GM21619 (cell line): ENCODE measurements at regions not wholly inside any gene's neighbourhood (a gene's known extent, or its start where the extent isn't known, plus 50 kb on each side); places are given as distances from the start of the nearest gene placed in this dataset.

Experiments
- ATAC-seq: cut with Tn5 transposase; IDR thresholded peaks from one replicate; pipeline ENCODE4 v1.9.1; 2021; ENCODE audit not compliant: unreplicated experiment

DNA sequence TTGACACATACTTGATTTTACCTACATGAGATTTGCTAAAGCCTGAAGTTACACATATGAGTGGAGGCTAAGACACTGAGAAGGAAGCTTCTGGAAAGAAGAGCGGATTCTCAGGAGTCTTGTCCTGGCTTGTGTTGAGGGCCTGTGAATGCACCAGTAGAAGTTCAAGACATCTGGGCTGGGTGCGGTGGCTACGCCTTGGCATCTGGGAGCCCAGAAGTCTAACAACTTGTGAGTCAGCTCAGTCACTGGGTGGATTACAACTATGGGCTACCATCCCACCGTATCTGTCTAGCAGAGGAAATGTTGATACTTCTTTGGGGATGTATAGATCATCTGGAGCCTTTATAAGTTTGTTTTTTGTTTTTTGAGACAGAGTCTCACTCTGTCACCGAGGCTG lies 375.6 kb upstream of the SMIM31 start:
- ATAC-seq: no peak

DNA sequence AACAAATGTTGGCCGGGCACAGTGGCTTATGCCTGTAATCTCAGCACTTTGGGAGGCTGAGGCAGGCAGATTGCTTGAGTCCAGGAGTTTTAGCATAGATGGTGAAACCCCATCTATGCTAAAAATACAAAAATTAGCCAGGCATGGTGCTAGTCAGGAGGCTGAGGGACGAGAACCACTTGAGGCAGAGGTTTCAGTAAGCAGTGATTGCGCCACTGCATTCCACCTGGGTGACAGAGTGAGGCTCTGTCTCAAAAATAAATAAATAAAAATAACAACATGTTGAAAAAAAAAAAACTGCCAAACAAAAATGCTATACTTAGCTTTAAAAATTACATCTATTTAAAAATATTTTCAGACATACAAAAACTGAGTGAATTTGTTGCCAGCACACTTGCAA lies 374.2 kb upstream of the SMIM31 start:
- ATAC-seq: no peak

DNA sequence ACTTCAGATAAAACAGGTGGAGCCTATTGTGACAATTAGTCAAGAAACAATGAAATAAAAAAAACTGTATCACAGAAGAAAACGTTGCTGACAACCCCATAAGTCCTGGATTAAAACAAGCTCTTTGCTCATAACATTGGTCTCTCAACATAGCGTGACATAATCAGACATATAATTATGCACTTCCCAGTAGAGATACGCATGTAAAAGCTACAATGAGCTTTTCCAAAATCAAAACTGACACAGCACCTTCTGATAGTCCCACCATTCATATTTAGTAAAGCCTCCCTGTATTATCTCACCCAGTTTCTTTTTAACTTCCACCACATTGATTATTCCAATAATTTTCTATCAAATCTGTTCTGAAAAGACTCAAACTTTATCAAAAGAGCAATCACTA lies 372.1 kb upstream of the SMIM31 start:
- ATAC-seq: no peak

DNA sequence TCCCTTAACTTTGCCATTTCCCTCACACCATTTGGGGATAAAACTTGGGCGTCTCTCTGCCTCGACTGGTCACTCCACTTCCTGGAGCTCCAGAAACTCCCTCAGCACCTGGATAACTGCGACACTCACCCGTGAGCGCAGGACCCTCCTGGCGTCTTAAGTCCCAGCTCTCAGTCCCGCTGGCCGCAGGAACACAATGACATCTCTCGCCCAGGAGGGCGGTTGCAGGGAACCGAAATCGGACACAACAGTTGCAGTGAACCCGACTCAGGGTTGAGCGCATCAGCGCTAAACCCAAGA lies 370.9 kb upstream of the SMIM31 start:
- ATAC-seq: no peak

DNA sequence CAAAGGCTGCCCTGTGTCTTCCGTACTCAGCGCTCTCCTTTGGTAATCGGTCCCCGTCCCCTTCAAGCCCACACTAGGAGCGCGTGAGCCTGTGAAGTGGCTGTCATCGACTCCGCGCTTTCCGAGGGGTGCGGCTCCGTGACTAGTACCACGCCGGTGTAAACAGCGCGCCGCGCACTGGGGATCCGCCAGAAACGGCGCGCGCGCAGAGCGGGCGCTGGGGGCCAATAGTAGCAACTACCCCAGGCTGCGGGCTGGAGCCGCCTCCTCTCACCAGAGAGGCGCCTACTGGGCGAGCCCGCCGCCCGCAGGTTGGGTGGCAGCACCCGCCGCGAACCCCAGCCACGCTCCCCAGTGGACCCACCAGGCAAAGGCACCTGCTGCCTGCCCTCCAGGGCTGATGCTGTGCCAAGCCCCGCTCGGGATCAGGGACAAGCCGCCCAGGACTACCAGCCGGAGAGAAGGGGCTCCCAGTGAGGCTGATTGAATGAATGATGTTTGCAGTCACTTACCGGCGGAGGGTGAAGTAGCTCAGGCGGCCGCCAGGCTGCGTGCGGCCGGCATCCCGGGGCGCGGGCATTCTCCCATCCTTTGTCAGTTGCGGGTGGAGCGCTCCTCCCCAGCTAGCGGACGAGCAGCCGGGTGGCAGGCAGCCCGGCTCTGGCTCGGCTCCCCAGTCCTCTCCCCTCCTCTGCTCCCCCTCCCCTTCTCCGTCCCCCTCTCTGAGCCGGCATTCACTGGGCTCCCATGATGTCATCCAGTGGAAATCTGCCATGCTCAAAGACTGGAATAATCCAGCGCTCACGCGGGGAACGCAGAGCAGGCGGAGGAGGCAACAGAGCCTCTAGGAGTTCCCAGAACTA lies 370.3 kb upstream of the SMIM31 start:
- no peak for ATAC-seq

DNA sequence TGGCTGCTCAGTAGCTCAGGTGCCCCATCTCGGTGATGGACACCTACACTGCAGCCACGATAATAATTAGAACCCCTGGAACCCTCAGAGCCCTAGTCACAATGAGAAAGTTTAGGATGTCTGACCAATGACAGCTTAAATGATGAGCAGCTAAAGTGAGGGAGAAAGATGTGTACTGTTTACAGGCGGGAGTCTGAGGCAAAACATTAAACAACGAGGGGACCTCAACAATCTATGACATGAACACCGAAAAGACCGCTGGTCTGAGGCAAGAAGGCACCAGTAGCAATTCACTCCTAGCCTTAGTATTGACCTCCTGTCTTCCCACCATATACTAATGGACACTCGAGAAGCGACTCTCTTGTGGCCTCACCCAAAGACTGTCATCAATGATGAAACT lies 369.5 kb upstream of the SMIM31 start:
- no peak for ATAC-seq

DNA sequence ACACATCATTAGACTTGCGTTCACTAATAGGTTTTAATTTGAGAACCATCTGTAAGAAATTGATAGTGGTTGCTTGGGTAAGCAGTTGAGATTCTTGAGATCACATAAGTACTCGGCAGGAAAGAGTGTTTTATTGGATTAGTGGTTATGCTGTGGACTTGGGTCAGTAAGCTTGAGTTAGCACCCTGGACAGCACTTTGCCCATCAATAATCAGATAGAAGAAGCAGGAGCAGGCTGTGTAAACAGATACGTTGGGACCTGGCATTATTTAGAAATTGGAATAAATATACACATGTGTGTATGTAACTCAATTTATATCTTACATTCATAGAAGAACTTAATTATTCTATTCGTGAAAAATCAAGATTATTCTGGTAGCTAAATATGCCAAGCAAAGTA lies 357.5 kb upstream of the SMIM31 start:
- no peak for ATAC-seq

DNA sequence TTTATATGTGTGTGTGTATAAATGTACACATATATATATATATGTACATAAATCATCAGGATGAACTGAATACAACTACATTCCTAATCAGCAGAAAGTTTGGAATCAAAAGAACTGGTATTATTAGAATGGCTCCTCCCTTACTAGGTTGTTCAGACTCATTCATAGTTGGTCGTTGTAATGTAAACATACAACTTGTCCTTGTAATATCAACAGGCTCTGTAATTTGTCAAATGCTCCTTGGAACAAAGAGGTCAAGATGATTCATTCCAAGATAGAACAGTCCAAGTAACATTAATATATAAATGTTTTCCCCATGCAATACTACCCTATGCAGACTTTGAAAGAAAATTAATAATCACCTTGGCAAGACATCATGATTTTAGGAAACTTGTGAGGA lies 351.4 kb upstream of the SMIM31 start:
- no peak for ATAC-seq

DNA sequence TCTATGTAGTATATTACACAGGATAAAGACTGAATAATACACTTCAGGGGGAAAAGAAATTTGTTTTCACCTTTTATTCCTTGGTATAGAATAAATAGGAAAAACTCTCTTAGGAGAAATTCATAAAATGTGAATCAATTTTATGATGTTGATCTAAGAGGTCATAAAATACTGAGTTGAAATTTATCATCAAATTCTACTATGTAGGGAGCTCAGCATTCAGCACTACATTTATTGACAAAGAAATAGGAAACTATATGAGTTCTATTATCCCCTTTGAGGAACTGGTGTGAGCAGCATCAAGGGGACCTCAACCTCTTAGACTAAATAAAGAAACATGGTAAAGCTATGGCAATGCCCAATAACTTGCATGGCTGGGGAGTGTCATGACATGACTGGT lies 348.2 kb upstream of the SMIM31 start:
- no peak for ATAC-seq

DNA sequence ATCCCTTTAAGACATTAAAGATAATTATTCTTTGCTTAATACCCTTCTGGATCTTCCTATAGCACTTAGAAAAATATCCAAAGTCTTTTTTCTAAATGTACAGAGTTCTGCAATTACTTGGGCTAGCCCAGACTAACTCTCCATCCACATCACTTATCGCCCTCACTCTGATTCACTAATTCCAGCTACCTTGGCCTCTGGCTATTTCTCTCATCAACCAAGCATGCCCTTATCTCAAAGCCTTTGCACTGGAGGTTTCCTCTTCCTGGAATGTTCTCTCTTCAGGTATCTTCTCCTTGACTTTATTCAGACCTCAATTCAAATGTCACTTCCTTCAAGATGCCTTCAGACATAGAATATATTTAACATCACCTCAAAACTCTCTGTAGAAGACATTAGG lies 345.1 kb upstream of the SMIM31 start:
- ATAC-seq: no peak

DNA sequence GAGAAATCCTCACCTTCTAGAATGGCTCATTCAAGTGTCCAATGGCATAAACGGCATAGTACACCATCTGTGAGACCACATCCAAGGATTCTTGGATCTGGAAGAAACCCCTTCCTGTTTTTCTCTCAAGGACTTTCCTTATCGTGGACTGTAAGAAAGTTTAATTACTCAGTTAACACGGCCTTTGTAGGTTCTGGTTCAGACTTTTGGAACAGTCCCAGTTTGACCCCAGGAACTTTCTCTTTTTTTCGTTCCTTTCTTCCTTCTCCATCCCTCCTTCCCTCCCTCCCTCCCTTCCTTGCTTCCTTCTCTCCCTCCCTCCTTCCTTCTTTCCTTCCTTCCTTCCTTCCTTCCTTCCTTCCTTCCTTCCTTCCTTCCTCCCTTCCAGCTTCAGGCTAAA lies 343.5 kb upstream of the SMIM31 start:
- ATAC-seq: no peak

DNA sequence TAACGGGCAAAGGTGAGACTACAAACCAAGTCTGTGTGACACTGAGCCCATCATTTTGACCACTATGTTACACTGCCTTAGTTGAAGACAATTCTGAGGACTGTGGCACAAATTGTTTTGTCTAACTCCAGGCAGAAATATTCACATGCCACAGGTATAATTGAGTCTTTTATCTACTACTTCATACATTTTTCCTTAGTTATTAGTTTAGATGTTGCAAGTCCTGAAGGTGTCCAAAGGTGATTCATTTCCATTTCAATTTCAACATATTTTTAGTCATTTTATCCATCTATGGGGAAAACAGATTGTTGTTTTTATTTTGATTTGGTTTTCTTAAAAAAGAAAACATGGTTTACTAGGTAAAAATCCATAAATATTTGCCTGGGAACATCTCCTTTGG lies 341.7 kb upstream of the SMIM31 start:
- ATAC-seq: no peak

DNA sequence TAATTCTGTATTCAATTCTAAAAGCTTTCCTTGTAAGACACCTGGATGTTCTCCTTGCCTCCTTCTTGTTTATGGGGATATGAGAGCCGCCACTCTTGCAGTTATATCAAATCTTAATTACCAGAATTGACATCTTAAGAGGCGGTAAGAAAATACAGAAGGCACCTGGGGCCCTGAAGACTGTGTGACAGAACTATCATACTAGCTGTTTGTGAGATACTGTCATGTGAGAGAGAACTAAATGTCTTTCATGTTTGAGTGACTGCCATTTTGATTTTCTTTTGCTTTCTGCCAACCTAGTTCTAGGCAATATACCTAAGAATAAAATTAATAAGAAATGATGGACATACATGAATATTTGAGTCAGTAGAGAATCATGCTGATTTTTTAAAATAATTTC lies 340.2 kb upstream of the SMIM31 start:
- ATAC-seq: no peak

DNA sequence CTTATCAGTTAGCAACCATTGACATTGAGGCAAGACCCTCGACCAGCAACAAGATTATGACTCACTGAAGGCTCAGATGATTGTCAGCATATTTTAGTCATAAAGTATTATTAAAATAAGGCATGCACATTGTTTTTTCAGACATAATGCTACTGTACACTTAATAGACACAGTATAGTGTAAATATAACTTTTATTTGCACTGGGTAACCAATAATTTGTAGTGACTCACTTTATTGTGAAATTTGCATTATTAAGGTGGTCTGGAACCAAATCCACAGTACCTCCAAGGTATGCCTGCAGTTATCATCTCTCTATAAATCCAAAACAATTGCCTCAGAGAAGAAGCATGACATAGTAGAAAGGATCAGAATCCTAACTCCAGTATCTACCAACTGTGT lies 330.1 kb upstream of the SMIM31 start:
- no peak for ATAC-seq

DNA sequence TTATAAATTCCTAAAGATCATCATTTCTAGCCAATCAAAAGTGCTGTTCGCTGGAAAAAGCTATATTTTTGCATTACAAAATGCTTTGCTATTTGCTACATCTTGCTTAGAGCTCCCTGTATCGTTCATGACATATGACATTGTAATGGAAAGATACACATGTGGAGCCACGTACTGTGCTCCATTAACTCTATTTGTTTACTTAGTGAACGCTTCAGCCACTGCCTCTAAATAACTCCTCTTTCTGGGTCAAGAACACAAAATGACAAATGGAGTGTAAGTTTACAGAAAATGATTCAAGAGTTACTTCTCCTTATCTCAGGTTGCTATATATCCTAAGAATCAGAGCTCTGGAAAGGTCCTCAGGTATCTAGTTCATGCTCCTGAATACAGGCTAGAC lies 329.1 kb upstream of the SMIM31 start:
- no peak for ATAC-seq

DNA sequence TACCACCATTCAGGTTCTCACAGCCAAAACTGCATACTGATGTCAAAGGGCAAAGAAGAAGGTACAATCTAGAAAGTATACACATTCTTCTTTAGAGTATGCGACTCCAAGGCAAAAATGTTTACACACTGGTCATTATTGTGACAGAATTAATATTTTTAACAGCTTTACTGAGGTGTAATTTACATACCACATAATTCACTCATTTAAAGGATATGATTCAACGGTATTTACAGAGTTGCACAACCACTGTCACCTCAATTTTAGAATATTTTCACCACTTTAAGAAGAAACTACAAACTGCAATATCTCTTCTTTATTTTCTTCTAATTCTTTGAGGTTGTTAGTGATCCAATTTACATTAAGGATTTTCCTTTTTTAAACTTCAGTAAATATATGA lies 325.4 kb upstream of the SMIM31 start:
- ATAC-seq: no peak

DNA sequence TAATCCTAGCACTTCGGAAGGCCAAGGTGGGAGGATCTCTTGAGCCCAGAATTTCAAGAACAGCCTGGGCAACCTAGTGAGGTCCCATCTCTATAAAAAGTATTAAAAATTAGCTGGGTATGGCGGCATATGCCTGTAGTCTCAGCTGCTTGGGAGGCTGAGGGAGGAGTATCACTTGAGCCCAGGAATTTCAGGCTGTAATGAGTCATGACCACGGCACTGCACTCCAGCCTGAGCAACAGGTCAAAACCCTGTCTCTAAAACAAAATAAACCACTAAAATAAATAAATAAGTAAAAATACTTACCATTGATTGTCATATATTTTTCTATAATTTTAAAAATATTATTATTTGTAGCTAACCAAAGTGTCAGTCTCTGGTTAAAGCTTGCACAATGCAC lies 315.6 kb upstream of the SMIM31 start:
- no peak for ATAC-seq

DNA sequence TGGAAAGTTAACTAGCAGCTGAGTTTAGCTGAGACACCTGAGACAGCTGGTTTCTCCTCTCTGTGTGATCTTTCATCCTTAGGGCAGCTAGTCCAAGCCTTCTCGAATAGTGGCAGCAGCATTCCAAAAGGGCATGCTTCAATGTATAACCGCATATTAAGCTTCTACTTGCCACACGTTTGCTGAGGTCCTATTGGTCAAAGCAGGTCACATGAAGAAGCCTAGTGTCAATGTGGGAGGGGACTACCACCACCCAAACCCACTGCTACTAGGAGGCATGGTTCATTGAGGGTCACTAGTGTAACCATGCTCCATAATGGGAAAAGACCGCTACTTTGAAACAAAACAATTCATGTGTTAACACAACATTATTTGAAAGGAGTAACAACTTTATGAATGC lies 314.9 kb upstream of the SMIM31 start:
- no peak for ATAC-seq

DNA sequence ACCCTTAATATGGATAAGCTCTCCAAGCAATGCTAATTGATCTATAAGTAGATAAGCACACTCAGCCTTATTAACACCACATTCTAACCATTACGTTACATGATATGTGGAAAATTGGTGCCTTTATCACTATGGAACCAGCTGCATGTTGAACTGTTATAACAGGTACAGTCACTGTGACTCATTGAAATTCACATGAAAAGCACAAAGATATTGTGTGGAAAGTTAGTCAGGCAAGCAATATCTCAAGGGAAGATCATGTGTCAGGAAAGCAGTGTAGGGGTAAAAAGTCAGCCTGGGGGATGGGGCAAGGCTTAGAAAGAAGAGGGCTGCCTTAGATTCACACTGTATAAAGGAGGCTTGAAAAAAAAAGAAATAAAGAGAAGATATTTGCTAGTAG lies 313.7 kb upstream of the SMIM31 start:
- ATAC-seq: no peak

DNA sequence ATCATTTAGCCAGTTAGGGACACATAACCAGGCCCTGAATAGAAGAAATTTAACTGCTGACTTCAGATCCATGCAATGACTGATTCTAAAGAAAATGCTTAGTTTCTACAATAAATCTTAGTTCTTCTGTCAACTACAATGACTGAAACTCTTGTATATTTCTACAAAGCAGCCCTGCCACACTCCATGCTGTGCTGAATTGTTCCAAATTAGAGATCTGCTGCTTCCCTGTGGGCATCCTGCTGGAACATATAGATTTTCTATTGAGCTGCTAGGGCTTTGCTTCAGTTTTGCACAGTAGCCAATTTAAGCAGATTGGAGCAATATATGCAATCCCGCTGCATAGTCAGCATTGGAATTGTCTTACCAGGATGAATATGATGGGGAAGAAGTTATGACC lies 312.8 kb upstream of the SMIM31 start:
- ATAC-seq: no peak

DNA sequence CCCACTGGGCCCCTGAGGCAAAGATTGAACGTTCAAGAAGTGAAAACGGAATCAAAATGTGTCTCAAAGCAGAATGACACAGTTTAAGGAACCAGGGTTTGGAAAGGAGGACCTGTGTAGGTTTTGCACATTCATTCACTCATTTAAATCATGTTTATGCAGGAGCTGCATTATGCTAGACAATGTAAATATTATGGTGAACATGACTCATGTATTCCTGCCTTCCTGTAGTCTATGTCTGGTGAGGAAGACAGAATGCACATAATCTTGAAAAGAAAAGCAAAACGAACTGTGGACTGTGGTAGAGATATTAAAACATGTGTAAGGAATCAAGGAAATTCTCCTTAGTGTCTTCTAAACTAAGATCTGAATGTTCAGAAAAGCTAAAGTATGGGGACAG lies 311.8 kb upstream of the SMIM31 start:
- no peak for ATAC-seq

DNA sequence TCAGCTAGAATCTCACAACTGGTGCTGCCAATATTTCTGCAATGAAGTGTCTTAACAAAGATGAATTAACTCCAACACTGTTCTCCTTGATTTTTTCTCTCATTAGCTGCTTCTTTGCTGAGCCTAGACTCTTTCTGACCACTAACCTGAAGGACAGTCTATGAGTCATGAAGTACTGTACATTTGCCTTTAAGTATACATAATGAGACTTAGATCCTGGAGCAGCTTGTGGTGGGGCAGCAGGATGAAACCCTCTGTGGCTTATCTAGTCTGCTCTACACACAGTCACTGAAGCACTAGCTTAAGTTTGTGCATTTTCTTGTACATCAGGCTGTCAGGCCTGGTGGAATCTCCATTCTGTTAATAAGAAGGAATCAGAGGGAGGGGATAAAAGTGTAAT lies 307.4 kb upstream of the SMIM31 start:
- no peak for ATAC-seq

DNA sequence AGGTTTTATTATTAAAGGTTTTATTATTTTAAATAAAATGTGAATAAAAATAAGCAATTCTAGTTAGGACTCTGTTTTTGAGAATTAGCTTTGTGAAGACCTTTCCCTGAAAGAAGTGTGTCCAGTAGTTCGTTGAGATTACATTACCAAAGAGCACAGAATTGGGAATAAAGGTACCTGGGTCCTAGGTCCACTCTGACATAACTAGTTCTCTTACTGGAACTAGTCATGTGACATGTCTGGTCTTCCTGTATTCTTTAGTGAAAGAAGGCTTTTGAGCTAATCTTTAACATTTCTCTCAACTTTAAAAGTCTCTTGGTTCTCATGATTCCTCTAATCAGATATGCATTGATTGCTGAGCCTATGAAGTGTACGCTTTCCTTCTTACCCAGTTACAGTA lies 292.0 kb upstream of the SMIM31 start:
- no peak for ATAC-seq

DNA sequence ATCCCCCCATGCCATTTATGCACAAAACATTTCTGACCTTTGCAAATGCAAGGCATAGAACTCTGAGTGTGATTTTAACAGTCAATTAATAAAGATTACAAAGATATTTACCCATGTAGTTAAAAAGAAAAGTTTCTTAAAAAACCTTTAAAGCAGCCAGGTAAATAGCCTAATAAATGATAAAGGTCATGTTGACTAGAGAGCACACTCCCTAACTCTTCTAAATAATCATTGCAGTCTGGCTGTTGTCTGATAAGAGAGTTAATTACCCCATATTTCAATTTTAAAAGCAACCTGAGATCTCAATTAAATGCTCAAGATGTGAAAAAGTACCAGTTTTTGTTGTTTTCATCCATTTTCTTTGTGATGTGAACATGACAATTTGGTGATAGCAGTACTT lies 291.5 kb upstream of the SMIM31 start:
- no peak for ATAC-seq
